Keratinocyte (primary cell): ENCODE measurements at regions not wholly inside any gene's neighbourhood (a gene's known extent, or its start where the extent isn't known, plus 50 kb on each side); places are given as distances from the start of the nearest gene placed in this dataset.

ENCODE experiments used
- EZH2 ChIP-seq: IDR thresholded peaks from one replicate; pipeline ENCODE4 v1.6.1; 2012; ENCODE audit warnings: inconsistent platforms, mild to moderate bottlenecking, low read length, moderate library complexity
- TF ChIP-seq, protein P1 (sequence below), 3 experiments: IDR thresholded peaks in 1 of 3; conservative IDR thresholded peaks in 1 of 3; optimal IDR thresholded peaks in 1 of 3; 2 replicates in 2 of 3; 3 replicates in 1 of 3; pipeline versions ENCODE3 to v1.5.1; 2011; ENCODE audit warnings: low read length in 3 of 3, mild to moderate bottlenecking in 3 of 3, moderate library complexity in 2 of 3, control low read depth in 1 of 3, inconsistent platforms in 1 of 3; ENCODE audit not compliant: insufficient read depth in 2 of 3; ENCODE audit errors: extremely low read depth in 1 of 3

DNA sequence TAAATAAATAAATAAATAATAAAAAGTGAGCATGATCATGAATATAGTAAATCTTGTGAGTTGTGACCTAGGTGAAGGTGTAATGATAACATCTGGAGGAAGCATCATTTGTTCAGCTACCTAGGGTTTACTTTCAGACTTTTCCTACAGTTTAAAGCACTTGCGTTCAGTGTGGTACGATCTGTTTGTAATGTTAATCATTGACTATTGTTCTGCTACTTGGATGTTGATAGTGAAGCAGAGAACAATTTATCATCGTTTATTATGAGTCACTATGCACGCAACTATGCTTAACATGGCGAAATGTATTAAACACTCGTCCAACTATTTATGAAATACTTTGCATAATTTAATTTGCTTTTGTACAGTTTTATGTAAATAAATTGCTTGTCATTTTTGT lies 426.2 kb downstream of the PCDH7 start:
- TF ChIP-seq, protein P1, sequence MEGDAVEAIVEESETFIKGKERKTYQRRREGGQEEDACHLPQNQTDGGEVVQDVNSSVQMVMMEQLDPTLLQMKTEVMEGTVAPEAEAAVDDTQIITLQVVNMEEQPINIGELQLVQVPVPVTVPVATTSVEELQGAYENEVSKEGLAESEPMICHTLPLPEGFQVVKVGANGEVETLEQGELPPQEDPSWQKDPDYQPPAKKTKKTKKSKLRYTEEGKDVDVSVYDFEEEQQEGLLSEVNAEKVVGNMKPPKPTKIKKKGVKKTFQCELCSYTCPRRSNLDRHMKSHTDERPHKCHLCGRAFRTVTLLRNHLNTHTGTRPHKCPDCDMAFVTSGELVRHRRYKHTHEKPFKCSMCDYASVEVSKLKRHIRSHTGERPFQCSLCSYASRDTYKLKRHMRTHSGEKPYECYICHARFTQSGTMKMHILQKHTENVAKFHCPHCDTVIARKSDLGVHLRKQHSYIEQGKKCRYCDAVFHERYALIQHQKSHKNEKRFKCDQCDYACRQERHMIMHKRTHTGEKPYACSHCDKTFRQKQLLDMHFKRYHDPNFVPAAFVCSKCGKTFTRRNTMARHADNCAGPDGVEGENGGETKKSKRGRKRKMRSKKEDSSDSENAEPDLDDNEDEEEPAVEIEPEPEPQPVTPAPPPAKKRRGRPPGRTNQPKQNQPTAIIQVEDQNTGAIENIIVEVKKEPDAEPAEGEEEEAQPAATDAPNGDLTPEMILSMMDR (optimal IDR thresholded peaks at IDR 0.05 in 1 of 3, IDR thresholded peaks at IDR 0.05 in 1 of 3, conservative IDR thresholded peaks at IDR 0.05 in 1 of 3; ENCODE audit: extremely low read depth in 1 of 3, insufficient read depth in 2 of 3, low read length in 3 of 3), result no peak
- no peak for TF ChIP-seq EZH2
